ACC112 (cell line): ENCODE measurements at regions not wholly inside any gene's neighbourhood (a gene's known extent, or its start where the extent isn't known, plus 50 kb on each side); places are given as distances from the start of the nearest gene placed in this dataset.
"Not testable (repeated sequence)": the region's sequence is repeated elsewhere in the genome, so short reads cannot be mapped to it uniquely, and the experiment has no call there.

Experiments used
- H2AFZ ChIP-seq: fragments of 200-600 bp; sonication (generic); one replicate; pipeline ENCODE4 v1.6.0; 2017; ENCODE audit warnings: antibody characterized with exemption, low read length; ENCODE audit not compliant: unreplicated experiment
- H3K27ac ChIP-seq: fragments of 200-600 bp; sonication (generic); 2 replicates; pipeline ENCODE4 v1.5.1; 2014; ENCODE audit warnings: low read depth, mild to moderate bottlenecking, antibody characterized with exemption, low read length, moderate library complexity
- H3K27me3 ChIP-seq: fragments of 200-600 bp; sonication (generic); 2 replicates; pipeline ENCODE4 v1.6.1; 2014; ENCODE audit warnings: mild to moderate bottlenecking, antibody characterized with exemption, low read length, moderate library complexity, mixed read lengths; ENCODE audit not compliant: insufficient read depth
- H3K36me3 ChIP-seq: fragments of 200-600 bp; sonication (generic); 2 replicates; pipeline ENCODE4 v1.6.1; 2016; ENCODE audit warnings: mild to moderate bottlenecking, antibody characterized with exemption, low read length, moderate library complexity, mixed read lengths; ENCODE audit not compliant: insufficient read depth
- H3K4me1 ChIP-seq: fragments of 200-600 bp; sonication (generic); one replicate; pipeline ENCODE4 v1.6.1; 2016; ENCODE audit warnings: low read length, mixed read lengths; ENCODE audit not compliant: insufficient read depth, unreplicated experiment, control insufficient read depth
- H3K4me3 ChIP-seq: fragments of 200-600 bp; sonication (generic); 2 replicates; pipeline ENCODE4 v1.5.1; 2014; ENCODE audit warnings: mild to moderate bottlenecking, low read depth, low read length
- H3K79me2 ChIP-seq: fragments of 200-600 bp; sonication (generic); one replicate; pipeline ENCODE4 v1.6.0; 2016; ENCODE audit warnings: low read length; ENCODE audit not compliant: control insufficient read depth, unreplicated experiment, insufficient read depth

GRCh38 chr13:84096216-84096615 lies 213.9 kb upstream of the SLITRK1 start:
- no peak overlapping the region for H3K27ac ChIP-seq

DNA sequence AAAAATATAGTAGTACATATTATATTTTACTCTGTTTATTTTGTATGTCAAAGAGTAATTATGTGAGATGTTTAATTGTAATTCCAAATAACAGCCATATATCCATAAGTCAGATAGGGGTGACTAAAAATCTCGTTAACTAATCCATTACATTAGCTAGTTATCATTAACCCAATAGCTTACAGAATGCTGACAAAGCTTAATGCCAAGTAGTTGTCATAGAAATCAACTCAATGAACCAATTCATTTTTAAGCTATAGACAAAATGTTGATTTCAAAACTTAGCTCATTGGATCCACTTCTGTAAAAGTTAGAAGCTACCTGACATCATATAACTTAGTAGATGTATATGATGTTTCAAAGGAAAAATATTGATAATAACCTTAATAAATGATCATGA lies 206.7 kb upstream of the SLITRK1 start:
- H3K4me1 ChIP-seq = no peaks in the 10 kb centered on the region
- H3K27ac ChIP-seq = no peak overlapping the region
- H2AFZ ChIP-seq = no peak overlapping the region

More at GRCh38 chr13:84096216-84096615, 213.9 kb upstream of the SLITRK1 start:
- H2AFZ ChIP-seq = no peak overlapping the region
- H3K4me3 ChIP-seq = no peak overlapping the region
- H3K4me1 ChIP-seq = no peaks in the 10 kb centered on the region
- no peaks in the 10 kb centered on the region for H3K36me3 ChIP-seq
- no peaks in the 10 kb centered on the region for H3K27me3 ChIP-seq
- H3K79me2 ChIP-seq = no peaks in the 10 kb centered on the region

GRCh38 chr13:84086847-84087162 lies 204.5 kb upstream of the SLITRK1 start:
- H3K4me1 ChIP-seq = no peaks in the 10 kb centered on the region
- H3K27me3 ChIP-seq = no peaks in the 10 kb centered on the region
- no peaks in the 10 kb centered on the region for H3K36me3 ChIP-seq
- peak overlapping the region; percentile 49; the same call in 1 of the 2 replicates for H3K4me3 ChIP-seq
- no peak overlapping the region for H2AFZ ChIP-seq
- H3K79me2 ChIP-seq = no peaks in the 10 kb centered on the region
- no peak overlapping the region for H3K27ac ChIP-seq

More for the DNA sequence above, 206.7 kb upstream of the SLITRK1 start:
- Histone ChIP-seq H3K4me3 (no peak overlapping the region), H3K27me3 (no peaks in the 10 kb centered on the region), H3K36me3 (no peaks in the 10 kb centered on the region), H3K79me2 (no peaks in the 10 kb centered on the region)

DNA sequence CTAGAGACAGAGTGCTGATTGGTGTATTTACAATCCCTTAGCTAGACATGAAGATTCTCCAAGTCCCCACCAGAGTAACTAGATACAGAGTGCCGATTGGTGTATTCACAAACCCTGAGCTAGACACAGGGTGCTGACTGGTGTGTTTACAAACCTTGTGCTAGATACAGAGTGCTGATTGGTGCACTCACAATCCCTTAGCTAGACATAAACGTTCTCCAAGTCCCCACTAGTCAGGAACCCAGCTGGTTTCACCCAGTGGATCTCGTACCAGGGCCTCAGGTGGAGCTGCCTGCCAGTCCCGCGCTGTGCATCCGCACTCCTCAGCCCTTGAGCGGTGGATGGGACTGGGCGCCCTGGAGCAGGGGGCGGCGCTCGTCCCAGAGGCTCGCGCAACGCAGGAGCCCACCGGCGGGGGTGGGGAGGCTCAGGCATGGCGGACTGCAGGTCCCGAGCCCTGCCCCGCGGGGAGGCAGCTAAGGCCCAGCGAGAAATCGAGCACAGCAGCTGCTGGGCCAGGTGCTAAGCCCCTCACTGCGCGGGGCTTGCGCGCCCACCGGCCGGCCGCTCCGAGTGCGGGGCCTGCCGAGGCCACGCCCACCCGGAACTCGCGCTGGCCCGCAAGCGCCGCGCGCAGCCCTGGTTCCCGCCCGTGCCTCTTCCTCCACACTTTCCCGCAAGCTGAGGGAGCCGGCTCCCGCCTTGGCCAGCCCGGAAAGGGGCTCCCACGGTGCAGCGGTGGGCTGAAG lies 204.0 kb upstream of the SLITRK1 start:
- not testable (repeated sequence) for H3K79me2 ChIP-seq, H3K36me3 ChIP-seq, H3K27ac ChIP-seq, H2AFZ ChIP-seq, H3K4me1 ChIP-seq, H3K27me3 ChIP-seq
- peak overlapping the region; percentile 49; the same call in 1 of the 2 replicates for H3K4me3 ChIP-seq

GRCh38 chr13:84082462-84082861 lies 200.2 kb upstream of the SLITRK1 start:
- H3K79me2 ChIP-seq = no peaks in the 10 kb centered on the region
- no peaks in the 10 kb centered on the region for H3K4me1 ChIP-seq
- no peak overlapping the region for H2AFZ ChIP-seq
- H3K4me3 ChIP-seq = no peak overlapping the region
- H3K27me3 ChIP-seq = no peaks in the 10 kb centered on the region
- no peaks in the 10 kb centered on the region for H3K36me3 ChIP-seq
- no peak overlapping the region for H3K27ac ChIP-seq

GRCh38 chr13:84080748-84081530 lies 198.7 kb upstream of the SLITRK1 start:
- no peaks in the 10 kb centered on the region for H3K27me3 ChIP-seq
- H3K27ac ChIP-seq = no peak overlapping the region
- no peaks in the 10 kb centered on the region for H3K79me2 ChIP-seq
- no peak overlapping the region for H3K4me3 ChIP-seq
- no peaks in the 10 kb centered on the region for H3K4me1 ChIP-seq
- no peaks in the 10 kb centered on the region for H3K36me3 ChIP-seq
- H2AFZ ChIP-seq = no peak overlapping the region

DNA sequence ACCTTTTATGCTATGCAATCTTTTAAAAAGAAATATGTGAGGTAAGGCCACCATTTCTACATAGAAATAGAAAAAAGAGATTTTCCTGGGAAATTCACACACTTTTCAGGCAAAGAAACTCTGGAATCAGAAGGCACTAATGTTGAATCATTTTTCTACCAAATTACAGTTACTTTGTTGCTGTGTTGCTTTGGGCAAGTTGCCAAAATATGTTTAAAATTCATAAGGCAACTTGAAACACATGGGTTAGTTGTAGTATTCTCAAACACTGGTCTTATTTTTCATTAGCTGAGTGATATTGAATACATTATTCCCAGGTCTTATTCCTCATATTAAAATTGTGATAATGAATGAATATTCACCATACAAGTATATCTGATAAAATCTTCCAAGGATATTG lies 195.0 kb upstream of the SLITRK1 start:
- no peaks in the 10 kb centered on the region for H3K36me3 ChIP-seq
- no peaks in the 10 kb centered on the region for H3K27me3 ChIP-seq
- no peak overlapping the region for H3K4me3 ChIP-seq
- no peak overlapping the region for H3K27ac ChIP-seq
- H3K79me2 ChIP-seq = no peaks in the 10 kb centered on the region
- H3K4me1 ChIP-seq = no peaks in the 10 kb centered on the region
- no peak overlapping the region for H2AFZ ChIP-seq

DNA sequence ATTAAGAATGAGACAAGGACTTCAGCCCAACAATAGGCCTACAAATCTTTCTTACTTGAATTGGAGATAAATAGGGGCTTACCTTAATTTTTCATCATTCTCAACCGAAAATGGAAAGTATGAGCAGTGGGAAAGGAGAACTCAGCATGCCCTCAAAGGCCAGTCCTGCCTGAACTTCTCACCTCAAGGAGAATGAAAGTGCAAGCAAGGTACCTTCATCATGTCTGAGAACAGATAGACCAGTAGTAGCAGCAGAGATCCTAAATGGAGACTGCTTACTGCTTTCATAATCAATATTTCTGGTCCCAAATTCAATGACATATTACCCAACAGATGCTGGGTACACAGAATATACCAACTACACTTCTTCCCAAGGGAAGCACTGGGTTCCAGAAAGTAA lies 194.0 kb upstream of the SLITRK1 start:
- no peak overlapping the region for H3K27ac ChIP-seq
- no peak overlapping the region for H2AFZ ChIP-seq
- H3K79me2 ChIP-seq = no peaks in the 10 kb centered on the region
- H3K27me3 ChIP-seq = no peaks in the 10 kb centered on the region
- no peaks in the 10 kb centered on the region for H3K4me1 ChIP-seq
- no peak overlapping the region for H3K4me3 ChIP-seq
- no peaks in the 10 kb centered on the region for H3K36me3 ChIP-seq

DNA sequence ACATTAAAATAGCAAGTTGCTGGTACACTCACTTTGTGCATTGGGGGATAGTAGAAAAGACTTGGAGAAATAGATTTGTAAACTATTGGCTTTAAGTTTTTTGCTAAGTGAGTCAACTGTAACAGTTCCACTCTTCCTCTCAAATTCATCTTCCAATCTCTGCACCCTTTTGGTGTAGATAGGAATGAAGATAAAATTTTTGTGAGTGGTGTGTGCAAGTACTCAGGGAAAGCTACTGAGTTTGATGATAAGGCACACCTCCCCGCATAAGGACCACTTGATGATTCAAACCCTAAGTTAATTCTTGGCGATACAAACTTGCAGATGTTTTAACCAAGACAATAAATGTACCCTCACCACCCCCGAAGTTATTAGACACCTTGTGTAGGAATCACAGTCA lies 168.3 kb upstream of the SLITRK1 start:
- Histone ChIP-seq H3K4me1 (no peaks in the 10 kb centered on the region), H3K27me3 (no peaks in the 10 kb centered on the region), H3K4me3 (no peak overlapping the region), H3K27ac (no peak overlapping the region), H3K36me3 (no peaks in the 10 kb centered on the region), H2AFZ (no peak overlapping the region), H3K79me2 (no peaks in the 10 kb centered on the region)

GRCh38 chr13:84049443-84050219 lies 167.4 kb upstream of the SLITRK1 start:
- Histone ChIP-seq H3K27ac (no peak overlapping the region), H2AFZ (no peak overlapping the region), H3K4me3 (no peak overlapping the region), H3K27me3 (no peaks in the 10 kb centered on the region), H3K79me2 (no peaks in the 10 kb centered on the region), H3K4me1 (no peaks in the 10 kb centered on the region), H3K36me3 (no peaks in the 10 kb centered on the region)
